ENCODE measurements at regions not wholly inside any gene's neighbourhood (a gene's known extent, or its start where the extent isn't known, plus 50 kb on each side); places are given as distances from the start of the nearest gene placed in this dataset.

- TF ChIP-seq POLR2A (IDR thresholded peaks at IDR 0.05) (no peak), CTCF (IDR thresholded peaks at IDR 0.05) (no peak)
These were observed 477.7 kb downstream of the MAN2A1 start for GRCh38 chr5:110167384-110167783.
